OCI-LY1 (cell line): ENCODE measurements at regions not wholly inside any gene's neighbourhood (a gene's known extent, or its start where the extent isn't known, plus 50 kb on each side); places are given as distances from the start of the nearest gene placed in this dataset.

Source experiments
- CTCF ChIP-seq: fragments of 200-600 bp; sonication (generic), shearing (Covaris generic); IDR thresholded peaks from 2 replicates; pipeline ENCODE4 v1.5.1; 2017; ENCODE audit warnings: mild to moderate bottlenecking, antibody characterized with exemption, low read length, moderate library complexity, mixed read lengths
- EZH2 ChIP-seq: fragments of 200-600 bp; sonication (generic), shearing (Covaris generic); IDR thresholded peaks from 2 replicates; pipeline ENCODE4 v1.8.0; 2017; ENCODE audit warnings: borderline replicate concordance, mixed run types, mild to moderate bottlenecking, antibody characterized with exemption, low read length, moderate library complexity, mixed read lengths

GRCh38 chr22:48600171-48600570, 1227.5 kb downstream of the BRD1 start:
- TF ChIP-seq CTCF (no peak), EZH2 (no peak)
